Keratinocyte (primary cell): ENCODE measurements at regions not wholly inside any gene's neighbourhood (a gene's known extent, or its start where the extent isn't known, plus 50 kb on each side); places are given as distances from the start of the nearest gene placed in this dataset.

Source experiments
- DNase-seq: peaks from one replicate; pipeline ENCODE4 v3.0.0-alpha.2; 2011; ENCODE audit warnings: low read depth, missing footprints, low spot score
- FAIRE-seq: peaks from 2 replicates; lab custom pipeline; 2011; peaks lifted over from hg19 to GRCh38; lab: Jason Lieb, UNC
- H2AFZ ChIP-seq: 2 replicates; pipeline ENCODE4 v1.6.0; 2012; ENCODE audit warnings: low read length, control low read depth, inconsistent platforms; ENCODE audit not compliant: control insufficient read depth
- H3K27ac ChIP-seq: 2 replicates; pipeline ENCODE4 v1.5.1; 2011; ENCODE audit warnings: low read length; ENCODE audit not compliant: control insufficient read depth, insufficient read depth
- H3K27me3 ChIP-seq: 3 replicates; pipeline ENCODE4 v1.6.0; 2011; ENCODE audit warnings: low read length; ENCODE audit not compliant: control insufficient read depth, insufficient read depth; ENCODE audit errors: extremely low read depth
- H3K36me3 ChIP-seq, 2 experiments: 2 replicates in 1 of 2; 3 replicates in 1 of 2; pipeline ENCODE4 v1.5.1; 2011; ENCODE audit warnings: low read length in 2 of 2, mild to moderate bottlenecking in 1 of 2; ENCODE audit not compliant: control insufficient read depth in 2 of 2, insufficient read depth in 2 of 2; ENCODE audit errors: extremely low read depth in 1 of 2
- H3K4me1 ChIP-seq: 3 replicates; pipeline ENCODE4 v1.5.1; 2011; ENCODE audit warnings: low read length; ENCODE audit not compliant: control insufficient read depth, insufficient read depth; ENCODE audit errors: extremely low read depth
- H3K4me2 ChIP-seq: 3 replicates; pipeline ENCODE4 v1.6.0; 2011; ENCODE audit warnings: low read depth, low read length; ENCODE audit not compliant: control insufficient read depth, insufficient read depth; ENCODE audit errors: extremely low read depth
- H3K4me3 ChIP-seq, 3 experiments: fragments of 200-600 bp in 1 of 3; sonication (generic) in 1 of 3; 2 replicates in 2 of 3; 3 replicates in 1 of 3; pipeline ENCODE4 v1.5.1; 2011 to 2016; ENCODE audit warnings: low read length in 3 of 3, mild to moderate bottlenecking in 3 of 3, control low read depth in 2 of 3, inconsistent platforms in 1 of 3, low read depth in 1 of 3, mixed read lengths in 1 of 3, mixed run types in 1 of 3, moderate library complexity in 1 of 3; ENCODE audit not compliant: control insufficient read depth in 2 of 3, insufficient read depth in 2 of 3; ENCODE audit errors: extremely low read depth in 1 of 3
- H3K79me2 ChIP-seq: 2 replicates; pipeline ENCODE4 v1.6.0; 2012; ENCODE audit warnings: low read length; ENCODE audit not compliant: control insufficient read depth, insufficient read depth
- H3K9ac ChIP-seq: 3 replicates; pipeline ENCODE4 v1.6.0; 2011; ENCODE audit warnings: low read length; ENCODE audit not compliant: control insufficient read depth, insufficient read depth; ENCODE audit errors: extremely low read depth
- H3K9me1 ChIP-seq: 3 replicates; pipeline ENCODE4 v1.6.0; 2011; ENCODE audit warnings: low read length; ENCODE audit not compliant: control insufficient read depth, insufficient read depth; ENCODE audit errors: extremely low read depth
- H3K9me3 ChIP-seq: 2 replicates; pipeline ENCODE4 v1.5.1; 2012; ENCODE audit warnings: low read depth, low read length; ENCODE audit not compliant: control insufficient read depth
- H4K20me1 ChIP-seq: 3 replicates; pipeline ENCODE4 v1.6.0; 2011; ENCODE audit warnings: low read length; ENCODE audit not compliant: control insufficient read depth, insufficient read depth; ENCODE audit errors: extremely low read depth
- CTCF ChIP-seq, 3 experiments: IDR thresholded peaks in 1 of 3; conservative IDR thresholded peaks in 1 of 3; optimal IDR thresholded peaks in 1 of 3; 2 replicates in 2 of 3; 3 replicates in 1 of 3; pipeline versions ENCODE3 to v1.5.1; 2011; ENCODE audit warnings: low read length in 3 of 3, mild to moderate bottlenecking in 3 of 3, moderate library complexity in 2 of 3, control low read depth in 1 of 3, inconsistent platforms in 1 of 3; ENCODE audit not compliant: insufficient read depth in 2 of 3; ENCODE audit errors: extremely low read depth in 1 of 3
- EZH2 ChIP-seq: IDR thresholded peaks from one replicate; pipeline ENCODE4 v1.6.1; 2012; ENCODE audit warnings: inconsistent platforms, mild to moderate bottlenecking, low read length, moderate library complexity
- dilution Hi-C: fragments of 300-500 bp; cut with MboI; formaldehyde crosslinking; loops from one replicate; pipeline ENCODE4 v1.7.0; 2020; ENCODE audit warnings: low sequenced_read_pairs; ENCODE audit not compliant: extremely low pct_ligation_motif_present

- Histone ChIP-seq H3K4me2 (no peak overlapping the region), H3K9me1 (no peaks in the 10 kb centered on the region), H3K4me3 (no peak overlapping the region), H3K27ac (no peak overlapping the region), H3K79me2 (no peaks in the 10 kb centered on the region), H3K9ac (no peak overlapping the region), H3K4me1 (no peaks in the 10 kb centered on the region), H4K20me1 (no peaks in the 10 kb centered on the region), H2AFZ (no peak overlapping the region), H3K36me3 (no peaks in the 10 kb centered on the region), H3K27me3 (no peaks in the 10 kb centered on the region), H3K9me3 (peaks cover 1% of the 10 kb centered on the region)
- TF ChIP-seq CTCF (optimal IDR thresholded peaks at IDR 0.05 in 1 of 3, IDR thresholded peaks at IDR 0.05 in 1 of 3, conservative IDR thresholded peaks at IDR 0.05 in 1 of 3; ENCODE audit: extremely low read depth in 1 of 3, insufficient read depth in 2 of 3, low read length in 3 of 3) (no peak), EZH2 (no peak)
- DNase-seq (no peak), FAIRE-seq (no peak)
- dilution Hi-C loops = no loop called here
These were observed 214.0 kb upstream of the ZP4 start for GRCh38 chr1:238104752-238105151.

- peaks cover 1% of the 10 kb centered on the region for H3K9me3 ChIP-seq
- H3K9me1 ChIP-seq = no peaks in the 10 kb centered on the region
These were observed 211.2 kb upstream of the ZP4 start for GRCh38 chr1:238101923-238102322.

More at GRCh38 chr1:238101923-238102322, 211.2 kb upstream of the ZP4 start:
- H3K27me3 ChIP-seq = no peaks in the 10 kb centered on the region
- H2AFZ ChIP-seq = no peak overlapping the region
- H3K36me3 ChIP-seq = no peaks in the 10 kb centered on the region
- FAIRE-seq (no peak), DNase-seq (no peak)
- H4K20me1 ChIP-seq = no peaks in the 10 kb centered on the region
- no peaks in the 10 kb centered on the region for H3K79me2 ChIP-seq
- H3K4me3 ChIP-seq = no peak overlapping the region
- no peak overlapping the region for H3K4me2 ChIP-seq
- H3K9ac ChIP-seq = no peak overlapping the region
- H3K4me1 ChIP-seq = peaks cover 3% of the 10 kb centered on the region
- no peak overlapping the region for H3K27ac ChIP-seq
- TF ChIP-seq CTCF (optimal IDR thresholded peaks at IDR 0.05 in 1 of 3, IDR thresholded peaks at IDR 0.05 in 1 of 3, conservative IDR thresholded peaks at IDR 0.05 in 1 of 3; ENCODE audit: extremely low read depth in 1 of 3, insufficient read depth in 2 of 3, low read length in 3 of 3) = no peak
- TF ChIP-seq EZH2 = no peak
- dilution Hi-C loops = no loop called here
